ENCODE measurements at regions not wholly inside any gene's neighbourhood (a gene's known extent, or its start where the extent isn't known, plus 50 kb on each side); places are given as distances from the start of the nearest gene placed in this dataset.

DNA sequence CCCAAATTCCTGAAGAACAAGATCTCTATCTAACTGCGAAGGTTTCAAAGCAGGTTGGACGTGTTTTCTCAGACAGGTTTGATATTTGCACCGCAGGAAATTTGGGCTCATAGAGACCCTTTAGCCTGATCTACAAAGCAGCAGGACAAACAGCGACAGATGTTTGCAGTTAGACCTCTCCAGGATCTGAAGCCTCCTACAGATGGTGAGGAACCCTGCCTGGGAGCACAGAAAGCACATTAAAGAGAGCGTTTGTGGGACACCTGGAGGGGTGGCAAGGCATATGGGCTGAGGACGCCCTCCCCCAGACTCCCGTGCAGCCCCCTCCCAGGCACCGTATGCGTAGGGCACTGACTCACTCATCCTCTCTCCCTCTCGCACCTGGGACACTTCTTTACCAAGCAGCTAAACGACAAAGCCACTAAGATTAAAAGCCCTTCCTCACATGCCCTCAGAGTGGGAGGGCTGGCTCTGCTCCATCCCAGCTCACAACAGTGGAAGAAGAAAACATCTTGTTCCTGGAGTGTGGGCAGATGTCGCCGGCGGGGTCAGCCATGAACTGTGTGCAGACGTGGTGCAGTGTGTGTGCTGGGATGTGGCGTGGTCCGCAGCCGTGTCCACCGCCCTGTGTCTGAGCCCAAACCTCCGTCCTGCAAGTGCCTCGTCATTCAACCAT lies 249.7 kb upstream of the AFDN start:
- DNase-seq (ENCODE audit: low spot score), result no peak
- no peak for TF ChIP-seq CTCF (IDR thresholded peaks at IDR 0.05; ENCODE audit: extremely low read depth, missing control alignments)

- DNase-seq (ENCODE audit: low spot score), result no peak
- TF ChIP-seq CTCF (IDR thresholded peaks at IDR 0.05; ENCODE audit: extremely low read depth, missing control alignments), result no peak
These were observed 248.8 kb upstream of the AFDN start for GRCh38 chr6:167577891-167578361.

- no peak for TF ChIP-seq CTCF (IDR thresholded peaks at IDR 0.05; ENCODE audit: extremely low read depth, missing control alignments)
- DNase-seq (ENCODE audit: low spot score), result no peak
These were observed 248.3 kb upstream of the AFDN start for GRCh38 chr6:167578371-167578901.

GRCh38 chr6:167579806-167580618 lies 246.7 kb upstream of the AFDN start:
- no peak for DNase-seq (ENCODE audit: low spot score)
- TF ChIP-seq CTCF (IDR thresholded peaks at IDR 0.05; ENCODE audit: extremely low read depth, missing control alignments), result no peak

DNA sequence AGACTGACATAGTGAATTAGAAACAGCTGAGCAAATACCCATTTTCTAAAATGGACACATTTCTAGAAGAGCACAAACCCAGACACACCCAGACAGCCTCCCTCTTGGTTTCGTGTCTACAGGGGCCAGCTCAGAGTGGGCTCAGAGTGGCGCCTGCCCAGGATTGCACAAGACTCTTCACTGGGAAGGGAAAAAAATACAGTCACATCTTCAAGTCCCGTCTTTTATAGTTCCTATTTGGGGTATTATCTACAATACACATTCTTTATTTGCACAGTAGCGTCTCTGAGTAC lies 246.1 kb upstream of the AFDN start:
- TF ChIP-seq CTCF (IDR thresholded peaks at IDR 0.05; ENCODE audit: extremely low read depth, missing control alignments), result no peak
- no peak for DNase-seq (ENCODE audit: low spot score)

GRCh38 chr6:167581637-167582036 lies 245.1 kb upstream of the AFDN start:
- DNase-seq (ENCODE audit: low spot score), result no peak
- TF ChIP-seq CTCF (IDR thresholded peaks at IDR 0.05; ENCODE audit: extremely low read depth, missing control alignments), result no peak

DNA sequence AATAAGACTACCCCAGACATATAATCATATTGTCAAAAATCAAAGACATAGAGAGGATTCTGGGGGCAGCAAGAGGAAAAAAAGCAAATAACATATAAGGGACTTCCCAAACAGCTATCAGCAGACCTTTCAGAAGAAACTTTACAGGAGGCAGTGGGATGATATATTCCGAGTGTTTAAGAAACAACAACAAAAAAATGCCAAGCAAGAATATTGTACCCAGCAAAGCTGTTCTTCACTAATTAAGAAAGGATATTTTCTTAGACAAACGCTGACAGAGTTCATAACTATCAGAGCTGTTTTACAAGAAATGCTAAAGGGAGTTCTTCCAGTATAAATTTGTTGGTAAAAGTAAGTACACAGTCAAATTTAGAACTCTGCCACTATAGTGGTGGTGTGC lies 243.3 kb upstream of the AFDN start:
- no peak for TF ChIP-seq CTCF (IDR thresholded peaks at IDR 0.05; ENCODE audit: extremely low read depth, missing control alignments)
- DNase-seq (ENCODE audit: low spot score), result no peak
